DND-41 (cell line): ENCODE measurements at regions not wholly inside any gene's neighbourhood (a gene's known extent, or its start where the extent isn't known, plus 50 kb on each side); places are given as distances from the start of the nearest gene placed in this dataset.

ENCODE experiments used
- EZH2 ChIP-seq: IDR thresholded peaks from 3 replicates; pipeline ENCODE4 v1.6.1; 2012; ENCODE audit warnings: borderline replicate concordance, low read depth, mild to moderate bottlenecking, moderate library complexity, low read length, inconsistent platforms; ENCODE audit not compliant: severe bottlenecking
- TF ChIP-seq, protein P1 (sequence below): IDR thresholded peaks from 2 replicates; pipeline ENCODE4 v1.5.1; 2012; ENCODE audit warnings: borderline replicate concordance, low read length, moderate library complexity, mild to moderate bottlenecking; ENCODE audit not compliant: poor library complexity, severe bottlenecking; ENCODE audit errors: extremely low read depth

DNA sequence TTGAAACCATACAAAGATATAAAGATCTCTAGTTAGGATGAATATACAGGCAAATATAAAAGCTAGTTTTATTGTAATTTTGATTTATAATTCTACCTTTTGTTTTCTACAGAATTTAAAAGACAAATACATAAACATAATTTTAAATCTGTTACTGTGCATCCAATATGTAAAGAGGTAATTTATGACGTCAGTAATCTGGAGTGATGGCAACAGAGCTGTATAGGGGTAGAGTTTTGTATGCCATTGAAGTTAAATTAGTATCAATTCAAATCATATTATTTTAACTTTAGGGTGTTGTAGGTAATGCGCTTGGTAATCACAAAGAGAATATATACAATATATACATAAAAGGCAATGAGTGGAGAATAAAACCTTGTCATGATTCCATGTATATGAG, 183.7 kb upstream of the ARHGAP24 start:
- TF ChIP-seq, protein P1, sequence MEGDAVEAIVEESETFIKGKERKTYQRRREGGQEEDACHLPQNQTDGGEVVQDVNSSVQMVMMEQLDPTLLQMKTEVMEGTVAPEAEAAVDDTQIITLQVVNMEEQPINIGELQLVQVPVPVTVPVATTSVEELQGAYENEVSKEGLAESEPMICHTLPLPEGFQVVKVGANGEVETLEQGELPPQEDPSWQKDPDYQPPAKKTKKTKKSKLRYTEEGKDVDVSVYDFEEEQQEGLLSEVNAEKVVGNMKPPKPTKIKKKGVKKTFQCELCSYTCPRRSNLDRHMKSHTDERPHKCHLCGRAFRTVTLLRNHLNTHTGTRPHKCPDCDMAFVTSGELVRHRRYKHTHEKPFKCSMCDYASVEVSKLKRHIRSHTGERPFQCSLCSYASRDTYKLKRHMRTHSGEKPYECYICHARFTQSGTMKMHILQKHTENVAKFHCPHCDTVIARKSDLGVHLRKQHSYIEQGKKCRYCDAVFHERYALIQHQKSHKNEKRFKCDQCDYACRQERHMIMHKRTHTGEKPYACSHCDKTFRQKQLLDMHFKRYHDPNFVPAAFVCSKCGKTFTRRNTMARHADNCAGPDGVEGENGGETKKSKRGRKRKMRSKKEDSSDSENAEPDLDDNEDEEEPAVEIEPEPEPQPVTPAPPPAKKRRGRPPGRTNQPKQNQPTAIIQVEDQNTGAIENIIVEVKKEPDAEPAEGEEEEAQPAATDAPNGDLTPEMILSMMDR, result no peak
- no peak for TF ChIP-seq EZH2
